ENCODE measurements at regions not wholly inside any gene's neighbourhood (a gene's known extent, or its start where the extent isn't known, plus 50 kb on each side); places are given as distances from the start of the nearest gene placed in this dataset.

GRCh38 chr5:117286813-117287212 lies 712.2 kb upstream of the SEMA6A start:
- no peaks in the 10 kb centered on the region for H3K36me3 Mint-ChIP-seq (ENCODE audit: low read depth)
- ATAC-seq (replicated peaks), result no peak
- no peak overlapping the region for H3K4me3 Mint-ChIP-seq
- H3K4me1 Mint-ChIP-seq, result no peaks in the 10 kb centered on the region
- H3K9me3 Mint-ChIP-seq, result peaks cover 5% of the 10 kb centered on the region
- no peaks in the 10 kb centered on the region for H3K27me3 Mint-ChIP-seq
- H3K27ac Mint-ChIP-seq, result no peak overlapping the region

GRCh38 chr5:117271656-117272055 lies 697.0 kb upstream of the SEMA6A start:
- no peak overlapping the region for H3K27ac Mint-ChIP-seq
- H3K27me3 Mint-ChIP-seq, result no peaks in the 10 kb centered on the region
- no peaks in the 10 kb centered on the region for H3K9me3 Mint-ChIP-seq
- no peak for ATAC-seq (replicated peaks)
- H3K36me3 Mint-ChIP-seq (ENCODE audit: low read depth), result no peaks in the 10 kb centered on the region
- no peaks in the 10 kb centered on the region for H3K4me1 Mint-ChIP-seq
- H3K4me3 Mint-ChIP-seq, result no peak overlapping the region

GRCh38 chr5:117266280-117266679 lies 691.7 kb upstream of the SEMA6A start:
- Mint-ChIP-seq H3K36me3 (ENCODE audit: low read depth) (no peaks in the 10 kb centered on the region), H3K27me3 (no peaks in the 10 kb centered on the region), H3K27ac (no peak overlapping the region), H3K9me3 (peaks cover 8% of the 10 kb centered on the region), H3K4me3 (no peak overlapping the region), H3K4me1 (no peaks in the 10 kb centered on the region)
- no peak for ATAC-seq (replicated peaks)

- no peaks in the 10 kb centered on the region for H3K4me1 Mint-ChIP-seq
- no peak for ATAC-seq (replicated peaks)
- no peak overlapping the region for H3K27ac Mint-ChIP-seq
- peaks cover 8% of the 10 kb centered on the region for H3K9me3 Mint-ChIP-seq
- H3K4me3 Mint-ChIP-seq, result no peak overlapping the region
- H3K36me3 Mint-ChIP-seq (ENCODE audit: low read depth), result no peaks in the 10 kb centered on the region
- no peaks in the 10 kb centered on the region for H3K27me3 Mint-ChIP-seq
Measured at GRCh38 chr5:117263231-117263630, 688.6 kb upstream of the SEMA6A start.

- Mint-ChIP-seq H3K4me1 (no peaks in the 10 kb centered on the region), H3K36me3 (ENCODE audit: low read depth) (no peaks in the 10 kb centered on the region)
Measured at GRCh38 chr5:117262572-117263131, 688.0 kb upstream of the SEMA6A start.

GRCh38 chr5:117261948-117262571 lies 687.4 kb upstream of the SEMA6A start:
- no peaks in the 10 kb centered on the region for H3K4me1 Mint-ChIP-seq
- ATAC-seq (replicated peaks), result no peak

More at GRCh38 chr5:117262572-117263131, 688.0 kb upstream of the SEMA6A start:
- H3K4me3 Mint-ChIP-seq, result no peak overlapping the region
- H3K9me3 Mint-ChIP-seq, result peaks cover 8% of the 10 kb centered on the region
- ATAC-seq (replicated peaks), result no peak
- H3K27ac Mint-ChIP-seq, result no peak overlapping the region
- H3K27me3 Mint-ChIP-seq, result no peaks in the 10 kb centered on the region

GRCh38 chr5:117255211-117256027 lies 680.8 kb upstream of the SEMA6A start:
- H3K27ac Mint-ChIP-seq, result no peak overlapping the region
- H3K36me3 Mint-ChIP-seq (ENCODE audit: low read depth), result no peaks in the 10 kb centered on the region
- H3K27me3 Mint-ChIP-seq, result no peaks in the 10 kb centered on the region
- H3K9me3 Mint-ChIP-seq, result no peaks in the 10 kb centered on the region
- H3K4me3 Mint-ChIP-seq, result no peak overlapping the region
- H3K4me1 Mint-ChIP-seq, result no peaks in the 10 kb centered on the region
- no peak for ATAC-seq (replicated peaks)

More at GRCh38 chr5:117261948-117262571, 687.4 kb upstream of the SEMA6A start:
- Mint-ChIP-seq H3K36me3 (ENCODE audit: low read depth) (no peaks in the 10 kb centered on the region), H3K27ac (no peak overlapping the region), H3K9me3 (peaks cover 8% of the 10 kb centered on the region), H3K27me3 (no peaks in the 10 kb centered on the region), H3K4me3 (no peak overlapping the region)

GRCh38 chr5:117252566-117252965 lies 677.9 kb upstream of the SEMA6A start:
- Mint-ChIP-seq H3K4me3 (no peak overlapping the region), H3K27ac (no peak overlapping the region), H3K27me3 (no peaks in the 10 kb centered on the region), H3K4me1 (no peaks in the 10 kb centered on the region), H3K36me3 (ENCODE audit: low read depth) (no peaks in the 10 kb centered on the region), H3K9me3 (no peaks in the 10 kb centered on the region)
- no peak for ATAC-seq (replicated peaks)

- Mint-ChIP-seq H3K9me3 (no peaks in the 10 kb centered on the region), H3K4me3 (no peak overlapping the region), H3K36me3 (ENCODE audit: low read depth) (no peaks in the 10 kb centered on the region), H3K27ac (no peak overlapping the region), H3K27me3 (no peaks in the 10 kb centered on the region), H3K4me1 (no peaks in the 10 kb centered on the region)
- ATAC-seq (replicated peaks), result no peak
Measured at GRCh38 chr5:117249086-117249815, 674.6 kb upstream of the SEMA6A start.

GRCh38 chr5:117246424-117246823 lies 671.8 kb upstream of the SEMA6A start:
- Mint-ChIP-seq H3K4me3 (no peak overlapping the region), H3K9me3 (no peaks in the 10 kb centered on the region), H3K4me1 (no peaks in the 10 kb centered on the region), H3K27ac (no peak overlapping the region), H3K27me3 (no peaks in the 10 kb centered on the region), H3K36me3 (ENCODE audit: low read depth) (no peaks in the 10 kb centered on the region)
- no peak for ATAC-seq (replicated peaks)

- Mint-ChIP-seq H3K36me3 (ENCODE audit: low read depth) (no peaks in the 10 kb centered on the region), H3K27ac (no peak overlapping the region), H3K4me3 (no peak overlapping the region), H3K27me3 (no peaks in the 10 kb centered on the region), H3K9me3 (peaks cover 8% of the 10 kb centered on the region), H3K4me1 (no peaks in the 10 kb centered on the region)
- ATAC-seq (replicated peaks), result no peak
Measured at GRCh38 chr5:117245130-117245529, 670.5 kb upstream of the SEMA6A start.

GRCh38 chr5:117242028-117242427 lies 667.4 kb upstream of the SEMA6A start:
- Mint-ChIP-seq H3K4me3 (no peak overlapping the region), H3K27ac (no peak overlapping the region), H3K36me3 (ENCODE audit: low read depth) (no peaks in the 10 kb centered on the region), H3K4me1 (no peaks in the 10 kb centered on the region), H3K9me3 (peaks cover 9% of the 10 kb centered on the region), H3K27me3 (no peaks in the 10 kb centered on the region)
- no peak for ATAC-seq (replicated peaks)

GRCh38 chr5:117236941-117237340 lies 662.3 kb upstream of the SEMA6A start:
- Mint-ChIP-seq H3K4me1 (no peaks in the 10 kb centered on the region), H3K27ac (no peak overlapping the region), H3K27me3 (no peaks in the 10 kb centered on the region), H3K9me3 (peaks cover 12% of the 10 kb centered on the region), H3K4me3 (no peak overlapping the region), H3K36me3 (ENCODE audit: low read depth) (no peaks in the 10 kb centered on the region)
- ATAC-seq (replicated peaks), result no peak

- Mint-ChIP-seq H3K4me3 (no peak overlapping the region), H3K27ac (no peak overlapping the region)
- no peak for ATAC-seq (replicated peaks)
Measured at GRCh38 chr5:117235786-117236185, 661.2 kb upstream of the SEMA6A start.

More at GRCh38 chr5:117235786-117236185, 661.2 kb upstream of the SEMA6A start:
- no peaks in the 10 kb centered on the region for H3K27me3 Mint-ChIP-seq
- no peaks in the 10 kb centered on the region for H3K4me1 Mint-ChIP-seq
- H3K9me3 Mint-ChIP-seq, result peaks cover 17% of the 10 kb centered on the region
- no peaks in the 10 kb centered on the region for H3K36me3 Mint-ChIP-seq (ENCODE audit: low read depth)
